Breast epithelium (tissue), 3 donors: ENCODE measurements at regions not wholly inside any gene's neighbourhood (a gene's known extent, or its start where the extent isn't known, plus 50 kb on each side); places are given as distances from the start of the nearest gene placed in this dataset.

Experiments used
- POLR2A ChIP-seq: fragments of 450-650 bp; IDR thresholded peaks from one replicate; pipeline ENCODE4 v1.6.1; 2016; ENCODE audit warnings: antibody characterized with exemption, mild to moderate bottlenecking, moderate library complexity
- TF ChIP-seq, protein P1 (sequence below), 3 donors: fragments of 450-650 bp; IDR thresholded peaks; one replicate each; pipeline ENCODE4 v1.5.1; 2016 to 2017; ENCODE audit warnings: antibody characterized with exemption in 3 of 3, mild to moderate bottlenecking in 3 of 3, moderate library complexity in 3 of 3

DNA sequence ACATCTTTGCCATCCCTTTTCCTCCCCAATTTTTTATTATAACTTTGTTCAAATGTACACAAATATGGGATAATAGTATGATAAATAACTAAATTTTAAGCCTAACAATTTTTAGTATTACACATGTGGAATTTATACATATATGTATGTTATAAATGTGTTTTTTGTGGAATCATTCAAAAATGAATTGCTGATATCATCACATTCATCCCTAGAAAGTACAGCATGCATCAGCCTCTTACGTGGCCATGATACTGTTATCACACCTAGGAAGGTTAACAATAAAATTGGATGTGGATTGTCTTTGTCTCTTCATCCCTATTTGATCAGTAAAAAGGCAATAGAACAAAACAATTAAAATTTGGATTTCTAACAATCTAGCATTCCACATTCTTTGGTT, 73.7 kb upstream of the DAP start:
- no peak for TF ChIP-seq POLR2A
- TF ChIP-seq, protein P1, sequence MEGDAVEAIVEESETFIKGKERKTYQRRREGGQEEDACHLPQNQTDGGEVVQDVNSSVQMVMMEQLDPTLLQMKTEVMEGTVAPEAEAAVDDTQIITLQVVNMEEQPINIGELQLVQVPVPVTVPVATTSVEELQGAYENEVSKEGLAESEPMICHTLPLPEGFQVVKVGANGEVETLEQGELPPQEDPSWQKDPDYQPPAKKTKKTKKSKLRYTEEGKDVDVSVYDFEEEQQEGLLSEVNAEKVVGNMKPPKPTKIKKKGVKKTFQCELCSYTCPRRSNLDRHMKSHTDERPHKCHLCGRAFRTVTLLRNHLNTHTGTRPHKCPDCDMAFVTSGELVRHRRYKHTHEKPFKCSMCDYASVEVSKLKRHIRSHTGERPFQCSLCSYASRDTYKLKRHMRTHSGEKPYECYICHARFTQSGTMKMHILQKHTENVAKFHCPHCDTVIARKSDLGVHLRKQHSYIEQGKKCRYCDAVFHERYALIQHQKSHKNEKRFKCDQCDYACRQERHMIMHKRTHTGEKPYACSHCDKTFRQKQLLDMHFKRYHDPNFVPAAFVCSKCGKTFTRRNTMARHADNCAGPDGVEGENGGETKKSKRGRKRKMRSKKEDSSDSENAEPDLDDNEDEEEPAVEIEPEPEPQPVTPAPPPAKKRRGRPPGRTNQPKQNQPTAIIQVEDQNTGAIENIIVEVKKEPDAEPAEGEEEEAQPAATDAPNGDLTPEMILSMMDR (IDR thresholded peaks at IDR 0.05): no peak
